DND-41 (cell line): ENCODE measurements at regions not wholly inside any gene's neighbourhood (a gene's known extent, or its start where the extent isn't known, plus 50 kb on each side); places are given as distances from the start of the nearest gene placed in this dataset.

Experiments
- ATAC-seq: fragments of 200-7000 bp; cut with Tn5 transposase; 3 replicates; pipeline ENCODE4 v1.9.1; 2021; ENCODE audit warnings: low read depth; ENCODE audit not compliant: insufficient read depth
- DNase-seq: peaks from one replicate; pipeline ENCODE4 v3.0.0-alpha.2; 2020
- H2AFZ ChIP-seq: 2 replicates; pipeline ENCODE4 v1.6.0; 2012; ENCODE audit warnings: low read depth, low read length
- H3K27ac ChIP-seq: 2 replicates; pipeline ENCODE4 v1.5.1; 2012; ENCODE audit warnings: low read length, inconsistent platforms
- H3K27me3 ChIP-seq: fragments of 200-600 bp; sonication (generic); 2 replicates; pipeline ENCODE4 v1.6.0; 2012; ENCODE audit warnings: low read length, mild to moderate bottlenecking, inconsistent platforms; ENCODE audit not compliant: insufficient read depth, poor library complexity
- H3K36me3 ChIP-seq: 2 replicates; pipeline ENCODE4 v1.5.1; 2012; ENCODE audit warnings: low read length, inconsistent platforms; ENCODE audit not compliant: insufficient read depth
- H3K4me1 ChIP-seq: 2 replicates; pipeline ENCODE4 v1.5.1; 2012; ENCODE audit warnings: mild to moderate bottlenecking, low read length; ENCODE audit not compliant: insufficient read depth
- H3K4me2 ChIP-seq: 2 replicates; pipeline ENCODE4 v1.6.0; 2012; ENCODE audit warnings: mild to moderate bottlenecking, moderate library complexity, low read length, inconsistent platforms; ENCODE audit not compliant: insufficient read depth
- H3K4me3 ChIP-seq, 2 experiments: fragments of 200-600 bp in 1 of 2; shearing (Covaris generic) in 1 of 2; 2 replicates each; pipeline ENCODE4 v1.5.1; 2012 to 2016; ENCODE audit warnings: inconsistent platforms in 2 of 2, low read length in 2 of 2, mild to moderate bottlenecking in 2 of 2, low read depth in 1 of 2, moderate library complexity in 1 of 2
- H3K79me2 ChIP-seq: 2 replicates; pipeline ENCODE4 v1.6.0; 2012; ENCODE audit warnings: low read length, inconsistent platforms; ENCODE audit not compliant: insufficient read depth
- H3K9ac ChIP-seq: 2 replicates; pipeline ENCODE4 v1.6.0; 2012; ENCODE audit warnings: low read depth, mild to moderate bottlenecking, inconsistent platforms, low read length, moderate library complexity
- H3K9me3 ChIP-seq: 2 replicates; pipeline ENCODE4 v1.5.1; 2012; ENCODE audit warnings: low read length, moderate library complexity, mild to moderate bottlenecking, inconsistent platforms; ENCODE audit not compliant: insufficient read depth, severe bottlenecking
- H4K20me1 ChIP-seq: 2 replicates; pipeline ENCODE4 v1.6.0; 2012; ENCODE audit warnings: low read length; ENCODE audit not compliant: insufficient read depth
- CTCF ChIP-seq: IDR thresholded peaks from 2 replicates; pipeline ENCODE4 v1.5.1; 2012; ENCODE audit warnings: borderline replicate concordance, low read length, moderate library complexity, mild to moderate bottlenecking; ENCODE audit not compliant: poor library complexity, severe bottlenecking; ENCODE audit errors: extremely low read depth
- EZH2 ChIP-seq: IDR thresholded peaks from 3 replicates; pipeline ENCODE4 v1.6.1; 2012; ENCODE audit warnings: borderline replicate concordance, low read depth, mild to moderate bottlenecking, moderate library complexity, low read length, inconsistent platforms; ENCODE audit not compliant: severe bottlenecking

- H3K4me1 ChIP-seq: no peaks in the 10 kb centered on the region
- no peak for TF ChIP-seq EZH2
- TF ChIP-seq CTCF: no peak
- H3K79me2 ChIP-seq: no peaks in the 10 kb centered on the region
- no peaks in the 10 kb centered on the region for H3K9me3 ChIP-seq
- no peak overlapping the region for H3K4me2 ChIP-seq
- DNase-seq (no peak), ATAC-seq (no peak)
- no peaks in the 10 kb centered on the region for H4K20me1 ChIP-seq
- H3K4me3 ChIP-seq: no peak overlapping the region
- no peak overlapping the region for H3K27ac ChIP-seq
- no peaks in the 10 kb centered on the region for H3K36me3 ChIP-seq
- H3K27me3 ChIP-seq: no peaks in the 10 kb centered on the region
- no peak overlapping the region for H3K9ac ChIP-seq
- H2AFZ ChIP-seq: no peak overlapping the region
Measured at GRCh38 chr2:51997571-51997970, 965.6 kb upstream of the NRXN1 start.

GRCh38 chr2:51995293-51995692, 963.4 kb upstream of the NRXN1 start:
- H3K27ac ChIP-seq: no peak overlapping the region
- no peaks in the 10 kb centered on the region for H3K79me2 ChIP-seq
- DNase-seq (no peak), ATAC-seq (no peak)
- H4K20me1 ChIP-seq: no peaks in the 10 kb centered on the region
- H3K9me3 ChIP-seq: no peaks in the 10 kb centered on the region
- no peak overlapping the region for H3K4me3 ChIP-seq
- no peak overlapping the region for H3K4me2 ChIP-seq
- TF ChIP-seq EZH2 (no peak), CTCF (no peak)
- no peaks in the 10 kb centered on the region for H3K36me3 ChIP-seq
- no peak overlapping the region for H3K9ac ChIP-seq
- no peaks in the 10 kb centered on the region for H3K27me3 ChIP-seq
- no peak overlapping the region for H2AFZ ChIP-seq
- no peaks in the 10 kb centered on the region for H3K4me1 ChIP-seq

- DNase-seq (no peak), ATAC-seq (no peak)
- H4K20me1 ChIP-seq: no peaks in the 10 kb centered on the region
- H3K4me1 ChIP-seq: no peaks in the 10 kb centered on the region
- H3K79me2 ChIP-seq: no peaks in the 10 kb centered on the region
- no peak overlapping the region for H3K4me3 ChIP-seq
- TF ChIP-seq CTCF (no peak), EZH2 (no peak)
- H3K9ac ChIP-seq: no peak overlapping the region
- no peaks in the 10 kb centered on the region for H3K9me3 ChIP-seq
- no peaks in the 10 kb centered on the region for H3K36me3 ChIP-seq
- no peak overlapping the region for H2AFZ ChIP-seq
- no peaks in the 10 kb centered on the region for H3K27me3 ChIP-seq
- H3K27ac ChIP-seq: no peak overlapping the region
- H3K4me2 ChIP-seq: no peak overlapping the region
Measured at GRCh38 chr2:51994123-51994763, 962.3 kb upstream of the NRXN1 start.

- no peak overlapping the region for H3K27ac ChIP-seq
- no peak overlapping the region for H3K9ac ChIP-seq
- no peak overlapping the region for H3K4me3 ChIP-seq
- H3K36me3 ChIP-seq: no peaks in the 10 kb centered on the region
- H3K9me3 ChIP-seq: no peaks in the 10 kb centered on the region
- H2AFZ ChIP-seq: no peak overlapping the region
- no peak for ATAC-seq
- H3K27me3 ChIP-seq: no peaks in the 10 kb centered on the region
- no peaks in the 10 kb centered on the region for H4K20me1 ChIP-seq
- DNase-seq: no peak
- no peaks in the 10 kb centered on the region for H3K4me1 ChIP-seq
- TF ChIP-seq CTCF: no peak
- no peak for TF ChIP-seq EZH2
- no peaks in the 10 kb centered on the region for H3K79me2 ChIP-seq
- H3K4me2 ChIP-seq: no peak overlapping the region
Measured at GRCh38 chr2:51990684-51991083, 958.8 kb upstream of the NRXN1 start.
